Uterus (tissue), 2 donors: ENCODE measurements at regions not wholly inside any gene's neighbourhood (a gene's known extent, or its start where the extent isn't known, plus 50 kb on each side); places are given as distances from the start of the nearest gene placed in this dataset.

Source experiments
- POLR2A ChIP-seq, 2 donors: fragments of 450-650 bp; IDR thresholded peaks; one replicate each; pipeline ENCODE4 v1.6.1; 2016; ENCODE audit warnings: antibody characterized with exemption in 2 of 2, mild to moderate bottlenecking in 1 of 2, moderate library complexity in 1 of 2
- TF ChIP-seq, protein P1 (sequence below), 4 experiments: fragments of 200-600 bp in 2 of 4; fragments of 450-650 bp in 2 of 4; sonication (generic) in 2 of 4; IDR thresholded peaks; one replicate each; pipeline ENCODE4 v1.5.1; 2016 to 2019; ENCODE audit warnings: antibody characterized with exemption in 4 of 4, mild to moderate bottlenecking in 2 of 4, moderate library complexity in 1 of 4

- TF ChIP-seq, protein P1, sequence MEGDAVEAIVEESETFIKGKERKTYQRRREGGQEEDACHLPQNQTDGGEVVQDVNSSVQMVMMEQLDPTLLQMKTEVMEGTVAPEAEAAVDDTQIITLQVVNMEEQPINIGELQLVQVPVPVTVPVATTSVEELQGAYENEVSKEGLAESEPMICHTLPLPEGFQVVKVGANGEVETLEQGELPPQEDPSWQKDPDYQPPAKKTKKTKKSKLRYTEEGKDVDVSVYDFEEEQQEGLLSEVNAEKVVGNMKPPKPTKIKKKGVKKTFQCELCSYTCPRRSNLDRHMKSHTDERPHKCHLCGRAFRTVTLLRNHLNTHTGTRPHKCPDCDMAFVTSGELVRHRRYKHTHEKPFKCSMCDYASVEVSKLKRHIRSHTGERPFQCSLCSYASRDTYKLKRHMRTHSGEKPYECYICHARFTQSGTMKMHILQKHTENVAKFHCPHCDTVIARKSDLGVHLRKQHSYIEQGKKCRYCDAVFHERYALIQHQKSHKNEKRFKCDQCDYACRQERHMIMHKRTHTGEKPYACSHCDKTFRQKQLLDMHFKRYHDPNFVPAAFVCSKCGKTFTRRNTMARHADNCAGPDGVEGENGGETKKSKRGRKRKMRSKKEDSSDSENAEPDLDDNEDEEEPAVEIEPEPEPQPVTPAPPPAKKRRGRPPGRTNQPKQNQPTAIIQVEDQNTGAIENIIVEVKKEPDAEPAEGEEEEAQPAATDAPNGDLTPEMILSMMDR (IDR thresholded peaks at IDR 0.05): no peak
- TF ChIP-seq POLR2A (IDR thresholded peaks at IDR 0.05): no peak
Observed at GRCh38 chr3:178041931-178042330, 494.3 kb upstream of the KCNMB2 start.
